ENCODE measurements at regions not wholly inside any gene's neighbourhood (a gene's known extent, or its start where the extent isn't known, plus 50 kb on each side); places are given as distances from the start of the nearest gene placed in this dataset.

DNA sequence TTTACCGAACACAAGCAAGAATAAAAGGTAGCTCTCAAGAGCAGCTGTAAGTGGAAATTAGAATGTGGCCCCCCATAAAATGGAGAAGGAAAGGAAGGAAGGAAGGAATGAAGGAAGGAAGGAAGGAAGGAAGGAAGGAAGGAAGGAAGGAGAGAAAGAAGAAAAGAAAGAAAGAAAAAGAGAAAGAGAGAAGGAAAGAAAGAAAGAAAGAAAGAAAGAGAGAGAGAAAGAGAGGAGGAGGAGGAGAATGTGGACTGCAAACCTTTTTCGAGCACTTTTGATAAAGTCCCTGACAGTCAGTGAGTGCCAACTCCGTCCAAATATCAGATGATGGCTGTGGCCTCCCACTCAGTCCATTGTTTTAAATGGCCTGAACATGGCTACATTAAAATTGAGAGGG, 53.8 kb upstream of the SNX2 start:
- no peak for DNase-seq (ENCODE audit: low read depth, low spot score)

DNA sequence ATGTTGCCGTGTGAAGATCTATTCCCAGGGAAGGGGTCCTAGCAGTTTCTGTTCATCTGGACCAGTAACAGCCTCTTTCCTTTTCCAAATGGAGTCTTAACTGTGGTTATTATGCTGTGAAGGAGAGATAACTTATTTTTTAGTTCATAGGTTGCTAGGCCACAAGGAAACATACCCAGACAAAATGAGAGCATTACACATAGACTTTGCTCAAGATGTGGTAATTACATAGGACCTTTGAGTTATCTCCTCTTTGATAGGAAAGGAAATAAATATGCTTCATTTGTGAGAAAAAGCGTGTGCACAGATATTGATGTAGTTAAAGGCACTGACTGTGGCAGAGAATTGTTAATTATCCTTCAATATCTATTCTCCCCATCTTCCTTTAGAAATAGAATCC, 52.5 kb upstream of the SNX2 start:
- DNase-seq (ENCODE audit: low read depth, low spot score) = no peak

DNA sequence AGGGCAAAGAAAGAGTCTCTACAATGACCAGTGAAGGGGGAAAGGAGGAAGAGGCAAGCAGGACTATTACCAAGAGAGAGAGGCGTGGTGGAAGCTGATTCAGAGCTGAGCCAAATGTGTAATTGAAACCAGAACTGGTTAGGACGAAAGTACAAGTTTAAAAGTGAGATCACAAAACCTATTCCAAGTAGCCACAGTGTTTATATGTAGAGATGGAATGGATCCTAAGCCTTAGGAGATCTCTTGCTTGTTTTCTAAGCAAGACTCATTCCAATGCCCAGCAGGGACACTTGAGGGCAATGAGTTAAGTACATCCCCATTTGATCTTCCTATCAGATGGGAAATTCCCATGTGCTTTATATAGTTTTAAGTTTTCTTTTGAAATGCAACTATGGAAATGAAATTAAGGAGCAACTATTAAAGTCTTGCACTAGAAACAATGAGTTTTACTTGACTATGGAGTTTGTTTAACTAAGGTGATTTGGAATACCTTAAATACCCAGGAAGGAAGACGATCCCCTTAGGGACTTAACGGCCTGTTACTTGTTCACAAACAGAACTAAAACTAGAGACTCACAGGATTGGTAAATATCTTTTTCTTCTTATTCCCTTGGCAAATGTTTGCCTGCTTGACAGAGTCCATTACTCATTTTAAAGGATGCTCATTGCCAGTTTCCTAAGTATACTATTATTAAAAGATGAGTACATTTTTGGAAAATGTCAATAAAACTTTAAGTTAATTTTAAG, 51.1 kb upstream of the SNX2 start:
- DNase-seq (ENCODE audit: low read depth, low spot score) = peak; percentile 20
